ENCODE measurements at regions not wholly inside any gene's neighbourhood (a gene's known extent, or its start where the extent isn't known, plus 50 kb on each side); places are given as distances from the start of the nearest gene placed in this dataset.

- Histone ChIP-seq H3K4me2 (ENCODE audit: low read depth, low read length) (no peak overlapping the region), H2BK120ac (ENCODE audit: low read depth, low read length) (no peak overlapping the region), H3K4me1 (ENCODE audit: control insufficient read depth, insufficient read depth, low read length) (no peaks in the 10 kb centered on the region), H2BK15ac (ENCODE audit: low read depth, low read length) (no peak overlapping the region), H3K9me3 (ENCODE audit: control insufficient read depth, insufficient read depth, low read length) (peaks cover 3% of the 10 kb centered on the region; the same call in 1 of the 2 replicates), H2BK5ac (ENCODE audit: low read depth, low read length, poor library complexity, severe bottlenecking) (no peak overlapping the region), H2AK9ac (replicated peaks; ENCODE audit: low read depth, low read length, poor library complexity) (no peak overlapping the region), H2AK5ac (ENCODE audit: low read depth, low read length) (no peak overlapping the region), H3K9me1 (ENCODE audit: insufficient read depth, low read length) (no peaks in the 10 kb centered on the region), H3K23ac (ENCODE audit: low read depth, low read length) (no peak overlapping the region), H3K27ac (ENCODE audit: insufficient read depth, low read length) (no peak overlapping the region), H2AFZ (replicated peaks; ENCODE audit: low read length, poor library complexity) (no peak overlapping the region), H3K14ac (replicated peaks; ENCODE audit: low read depth, low read length) (no peak overlapping the region), H4K8ac (ENCODE audit: low read depth in 2 of 2, low read length in 2 of 2) (no peak overlapping the region), H3K18ac (ENCODE audit: low read depth, low read length) (no peak overlapping the region), H3K27me3 (ENCODE audit: control insufficient read depth, insufficient read depth, low read length) (no peaks in the 10 kb centered on the region), H4K5ac (ENCODE audit: low read depth, low read length) (no peak overlapping the region), H3K9ac (ENCODE audit: low read depth, low read length) (no peak overlapping the region), H2BK20ac (ENCODE audit: low read depth, low read length) (no peak overlapping the region), H3K79me1 (ENCODE audit: low read depth in 1 of 2, low read length in 2 of 2) (no peaks in the 10 kb centered on the region), H4K20me1 (ENCODE audit: insufficient read depth, low read length) (no peaks in the 10 kb centered on the region), H3K4me3 (ENCODE audit: insufficient read depth, low read depth, low read length) (no peak overlapping the region), H4K91ac (ENCODE audit: insufficient read depth, low read depth, low read length) (no peak overlapping the region), H3K56ac (ENCODE audit: extremely low read depth, insufficient read depth, low read length) (no peak overlapping the region), H3K36me3 (ENCODE audit: control insufficient read depth, insufficient read depth, low read length) (no peaks in the 10 kb centered on the region), H3K4ac (ENCODE audit: low read depth, low read length) (no peak overlapping the region)
- no TSS peak for BruUV-seq (replicated peaks)
- DNase-seq (no peak), ATAC-seq (ENCODE audit: low read depth) (no peak)
- in situ Hi-C loops (cut with MboI; ENCODE audit: low sequenced_read_pairs) (no loop called here), dilution Hi-C loops (cut with HindIII; ENCODE audit: low sequenced_read_pairs, unreplicated experiment) (no loop called here), intact Hi-C loops (cut with micrococcal nuclease) (no loop called here)
- CTCF ChIA-PET, result interaction anchor here (0.6 kb wide), 1 partner anchor 1544 kb away, joined by 3 read pairs; no protein-coding TSS in a partner anchor
- TF ChIP-seq RFX5 (IDR thresholded peaks at IDR 0.05; ENCODE audit: low read depth, low read length) (no peak), BHLHE40 (IDR thresholded peaks at IDR 0.05; ENCODE audit: low read depth, low read length) (no peak), CHD1 (IDR thresholded peaks at IDR 0.05; ENCODE audit: low read depth, low read length) (no peak)
- TF ChIP-seq, protein P1, sequence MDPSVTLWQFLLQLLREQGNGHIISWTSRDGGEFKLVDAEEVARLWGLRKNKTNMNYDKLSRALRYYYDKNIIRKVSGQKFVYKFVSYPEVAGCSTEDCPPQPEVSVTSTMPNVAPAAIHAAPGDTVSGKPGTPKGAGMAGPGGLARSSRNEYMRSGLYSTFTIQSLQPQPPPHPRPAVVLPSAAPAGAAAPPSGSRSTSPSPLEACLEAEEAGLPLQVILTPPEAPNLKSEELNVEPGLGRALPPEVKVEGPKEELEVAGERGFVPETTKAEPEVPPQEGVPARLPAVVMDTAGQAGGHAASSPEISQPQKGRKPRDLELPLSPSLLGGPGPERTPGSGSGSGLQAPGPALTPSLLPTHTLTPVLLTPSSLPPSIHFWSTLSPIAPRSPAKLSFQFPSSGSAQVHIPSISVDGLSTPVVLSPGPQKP (IDR thresholded peaks at IDR 0.05; ENCODE audit: borderline replicate concordance, low read depth, low read length), result no peak
- TF ChIP-seq, protein P2, sequence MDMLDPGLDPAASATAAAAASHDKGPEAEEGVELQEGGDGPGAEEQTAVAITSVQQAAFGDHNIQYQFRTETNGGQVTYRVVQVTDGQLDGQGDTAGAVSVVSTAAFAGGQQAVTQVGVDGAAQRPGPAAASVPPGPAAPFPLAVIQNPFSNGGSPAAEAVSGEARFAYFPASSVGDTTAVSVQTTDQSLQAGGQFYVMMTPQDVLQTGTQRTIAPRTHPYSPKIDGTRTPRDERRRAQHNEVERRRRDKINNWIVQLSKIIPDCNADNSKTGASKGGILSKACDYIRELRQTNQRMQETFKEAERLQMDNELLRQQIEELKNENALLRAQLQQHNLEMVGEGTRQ (IDR thresholded peaks at IDR 0.05; ENCODE audit: low read depth, low read length), result no peak
- POLR2A ChIA-PET (ENCODE audit: unreplicated experiment), result no interaction called here
- no CpG with 5 or more reads among the region's 2 CpGs for WGBS, 2 experiments (ENCODE audit: extremely low coverage in 2 of 2, insufficient read length in 1 of 2)
Observed at GRCh38 chr11:97764605-97765004, 1256.1 kb upstream of the CNTN5 start.

Measured in IMR-90 (cell line).